Pancreas (tissue), 10 donors: ENCODE measurements at regions not wholly inside any gene's neighbourhood (a gene's known extent, or its start where the extent isn't known, plus 50 kb on each side); places are given as distances from the start of the nearest gene placed in this dataset.
A peak's percentile ranks its signal among the peaks of the same experiment; 100 is the strongest.

Source experiments
- ATAC-seq, 4 donors: fragments of 200-7000 bp; cut with Tn5 transposase; one replicate each; pipeline versions ENCODE4 v1.8.0 to v1.9.1; 2020; ENCODE audit warnings: mild to moderate bottlenecking in 4 of 4, moderate library complexity in 4 of 4
- DNase-seq, 6 donors: peaks; one replicate each; pipeline ENCODE4 v3.0.0-alpha.2; 2020
- FAIRE-seq: peaks from 2 replicates; lab custom pipeline; 2012; peaks lifted over from hg19 to GRCh38; lab: Jason Lieb, UNC
- H3K27ac ChIP-seq, 4 donors: fragments of 200-600 bp; sonication (generic); 1 replicate in 3 of 4; 2 replicates in 1 of 4; pipeline versions ENCODE4 v1.5.0 to v1.8.0; 2020
- H3K27me3 ChIP-seq, 4 donors: fragments of 200-600 bp; one replicate each; pipeline ENCODE4 v1.8.0; 2021
- H3K36me3 ChIP-seq, 3 donors: fragments of 200-600 bp; sonication (generic) in 1 of 3; one replicate each; pipeline versions ENCODE4 v1.5.0 to v1.8.0; 2020 to 2021
- H3K4me1 ChIP-seq, 3 donors: fragments of 200-600 bp; one replicate each; pipeline ENCODE4 v1.8.0; 2021
- H3K4me3 ChIP-seq, 4 donors: fragments of 200-600 bp; sonication (generic) in 2 of 4; one replicate each; pipeline versions ENCODE4 v1.5.0 to v1.8.0; 2020 to 2021
- H3K9me3 ChIP-seq, 4 donors: fragments of 200-600 bp; one replicate each; pipeline ENCODE4 v1.8.0; 2021
- WGBS, 2 donors: extraction: QIAGEN DNeasy Blood & Tissue Kit; methylation state at CpG; one replicate each; pipeline ENCODE4 v1.1.7; 2013; 5-methylcytosine and 5-hydroxymethylcytosine counted together
- intact Hi-C, 3 donors: fragments of 100-400 bp; cut with DNase I; formaldehyde crosslinking; loops; one replicate each; pipeline versions ENCODE4 v1.11.1 to v1.14.2; 2022
- TF ChIP-seq, protein P1 (sequence below), 4 donors: fragments of 200-600 bp; sonication (generic) in 3 of 4; IDR thresholded peaks; one replicate each; pipeline versions ENCODE4 v1.5.0 to v1.8.0; 2021; ENCODE audit warnings: antibody characterized with exemption in 4 of 4
- donor health status: healthy with polysubstance abuse.
- donor health status: DM: no; HTN: no; CAD: no; lungs with moderate emphysema.
- donor health status: DM: no; HTN: no; CAD: no.
- donor health status: control.
- donor health status: control.
- donor health status: Bipolar disorder and iron deficiency.
- donor health status: DM: yes; HTN: yes; CAD: no.
- donor health status: DM: no; HTN: no; CAD: no.
- donor health status: DM: no; HTN: no; CAD: no.
- donor health status: DM: yes; HTN: yes; CAD: no.

DNA sequence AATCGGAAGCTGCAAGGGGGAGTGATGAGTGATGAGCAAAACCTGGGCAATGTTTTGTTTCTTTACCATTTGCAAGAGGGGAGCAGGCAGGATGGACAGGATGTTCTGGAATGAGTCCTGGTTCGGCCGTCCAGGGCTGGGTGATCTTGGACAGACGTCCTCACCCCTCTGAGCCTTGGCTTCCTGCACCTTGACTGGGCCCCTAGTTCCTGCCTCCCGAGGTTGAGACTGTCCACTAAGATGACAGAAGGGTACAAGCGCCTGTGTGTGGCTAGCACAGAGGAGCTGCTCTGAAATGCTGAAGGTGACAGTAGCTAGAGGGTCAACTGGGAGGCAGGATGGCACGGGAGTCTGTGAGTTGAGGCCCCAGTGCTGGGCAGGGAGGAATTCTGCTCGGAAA is 306.2 kb downstream of the MN1 start:
- ATAC-seq (no peak), DNase-seq (peak in 1 of 6 donors; percentile 19), FAIRE-seq (no peak)
- no peak overlapping the region for H3K4me3 ChIP-seq
- H3K27me3 ChIP-seq, result no peaks in the 10 kb centered on the region
- H3K4me1 ChIP-seq, result no peaks in the 10 kb centered on the region
- no peaks in the 10 kb centered on the region for H3K9me3 ChIP-seq
- whole genome bisulfite sequencing, 2 donors, result 85 to 91% methylated on average over 8 of the region's 8 CpGs
- TF ChIP-seq, protein P1, sequence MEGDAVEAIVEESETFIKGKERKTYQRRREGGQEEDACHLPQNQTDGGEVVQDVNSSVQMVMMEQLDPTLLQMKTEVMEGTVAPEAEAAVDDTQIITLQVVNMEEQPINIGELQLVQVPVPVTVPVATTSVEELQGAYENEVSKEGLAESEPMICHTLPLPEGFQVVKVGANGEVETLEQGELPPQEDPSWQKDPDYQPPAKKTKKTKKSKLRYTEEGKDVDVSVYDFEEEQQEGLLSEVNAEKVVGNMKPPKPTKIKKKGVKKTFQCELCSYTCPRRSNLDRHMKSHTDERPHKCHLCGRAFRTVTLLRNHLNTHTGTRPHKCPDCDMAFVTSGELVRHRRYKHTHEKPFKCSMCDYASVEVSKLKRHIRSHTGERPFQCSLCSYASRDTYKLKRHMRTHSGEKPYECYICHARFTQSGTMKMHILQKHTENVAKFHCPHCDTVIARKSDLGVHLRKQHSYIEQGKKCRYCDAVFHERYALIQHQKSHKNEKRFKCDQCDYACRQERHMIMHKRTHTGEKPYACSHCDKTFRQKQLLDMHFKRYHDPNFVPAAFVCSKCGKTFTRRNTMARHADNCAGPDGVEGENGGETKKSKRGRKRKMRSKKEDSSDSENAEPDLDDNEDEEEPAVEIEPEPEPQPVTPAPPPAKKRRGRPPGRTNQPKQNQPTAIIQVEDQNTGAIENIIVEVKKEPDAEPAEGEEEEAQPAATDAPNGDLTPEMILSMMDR (IDR thresholded peaks at IDR 0.05), result no peak
- no peaks in the 10 kb centered on the region for H3K36me3 ChIP-seq
- H3K27ac ChIP-seq, result no peak overlapping the region
- intact Hi-C loops, result no loop called here

DNA sequence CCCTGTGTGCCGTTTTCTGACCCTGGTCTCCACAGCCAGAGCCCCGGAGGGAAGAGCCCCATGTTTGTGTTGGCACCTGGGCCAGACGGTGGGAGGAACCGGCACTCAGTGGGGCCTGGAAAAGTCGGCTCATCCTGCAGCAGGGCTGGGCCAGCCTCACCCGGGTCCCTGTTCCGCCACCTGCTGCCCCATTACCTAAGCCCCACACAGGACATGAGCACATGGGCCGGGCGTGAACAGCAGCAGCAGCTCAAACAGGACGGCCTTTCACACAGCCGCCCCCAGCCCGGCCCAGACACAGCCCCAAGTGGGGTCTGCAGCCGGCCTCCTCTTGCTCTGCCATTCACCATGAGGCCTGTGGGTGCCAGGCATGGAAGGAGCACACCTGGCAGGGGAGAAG is 302.4 kb downstream of the MN1 start:
- DNase-seq (no peak), FAIRE-seq (no peak), ATAC-seq (no peak)
- no peak overlapping the region for H3K27ac ChIP-seq
- intact Hi-C loops, result no loop called here
- TF ChIP-seq, protein P1 (IDR thresholded peaks at IDR 0.05), result no peak
- H3K9me3 ChIP-seq, result no peaks in the 10 kb centered on the region
- no peak overlapping the region for H3K4me3 ChIP-seq
- 76 to 78% methylated on average over 13 of the region's 13 CpGs for WGBS, 2 donors
- no peaks in the 10 kb centered on the region for H3K36me3 ChIP-seq
- no peaks in the 10 kb centered on the region for H3K4me1 ChIP-seq
- H3K27me3 ChIP-seq, result no peaks in the 10 kb centered on the region

DNA sequence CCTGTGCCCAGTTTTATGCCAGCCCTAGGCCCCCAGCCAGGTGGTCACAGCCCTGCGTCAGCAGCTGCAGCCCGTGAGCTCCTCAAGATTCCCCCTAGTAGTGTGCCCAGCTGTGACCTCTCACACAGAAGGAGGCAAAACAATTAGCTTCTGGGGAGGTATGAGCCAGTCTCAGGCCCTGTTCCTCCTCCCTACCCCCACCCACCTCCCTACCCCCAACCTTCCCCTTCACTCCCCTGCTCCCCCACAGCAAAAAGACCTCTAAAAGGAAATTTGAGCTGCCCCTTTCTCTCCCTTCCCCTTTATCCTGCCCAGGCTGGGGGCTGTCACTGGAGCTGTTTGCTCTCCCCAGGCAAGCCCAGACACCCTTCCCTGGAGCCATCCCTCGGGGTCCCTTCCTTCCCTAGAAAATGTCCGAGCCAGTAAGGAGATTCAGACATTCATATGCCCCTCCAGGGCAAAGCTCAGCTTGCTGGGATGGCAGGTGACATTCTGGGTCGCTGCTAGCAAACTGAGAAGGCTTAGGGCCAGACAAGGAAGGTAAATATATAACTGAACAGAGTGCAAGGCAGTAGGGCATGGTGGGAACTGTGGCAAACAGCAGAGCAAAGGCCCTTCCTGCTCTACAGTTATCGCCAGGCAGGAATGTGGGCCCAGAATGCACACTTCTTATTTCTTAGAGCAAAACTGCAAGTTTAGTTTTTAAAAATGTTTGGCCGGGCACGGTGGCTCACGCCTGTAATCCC is 300.2 kb downstream of the MN1 start:
- Histone ChIP-seq H3K27ac (peak overlapping the region in 1 of 4 donors; percentile 41), H3K36me3 (no peaks in the 10 kb centered on the region), H3K9me3 (no peaks in the 10 kb centered on the region), H3K4me1 (no peaks in the 10 kb centered on the region), H3K27me3 (no peaks in the 10 kb centered on the region), H3K4me3 (no peak overlapping the region)
- ATAC-seq (peak; percentile 76 to 83 (median 78)), FAIRE-seq (no peak), DNase-seq (peak in 4 of 6 donors; percentile 38 to 64 (median 52))
- TF ChIP-seq, protein P1 (IDR thresholded peaks at IDR 0.05), result no peak
- intact Hi-C loops, result no loop called here
- WGBS, 2 donors, result 62 to 64% methylated on average over 9 of the region's 9 CpGs

DNA sequence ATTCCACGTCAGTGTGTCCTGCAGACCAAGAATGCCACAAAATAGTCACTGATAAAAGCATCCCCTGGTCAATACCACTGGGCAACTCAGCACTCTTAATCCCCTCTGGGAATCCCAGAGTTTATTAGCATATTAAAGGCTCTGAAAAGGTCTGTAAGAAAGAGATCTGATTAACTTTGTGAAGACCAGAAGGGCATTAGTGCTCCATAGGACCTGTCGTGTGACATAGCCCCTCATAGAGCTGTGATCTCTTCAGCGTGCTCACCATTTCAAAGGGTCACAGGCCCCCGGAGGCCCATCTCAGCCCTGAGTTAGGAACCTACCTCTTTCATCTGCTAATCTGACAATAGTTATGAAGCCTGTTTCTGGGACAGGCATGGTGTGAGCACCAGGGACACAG is 299.2 kb downstream of the MN1 start:
- Histone ChIP-seq H3K36me3 (no peaks in the 10 kb centered on the region), H3K4me3 (no peak overlapping the region), H3K9me3 (no peaks in the 10 kb centered on the region), H3K4me1 (no peaks in the 10 kb centered on the region), H3K27ac (no peak overlapping the region), H3K27me3 (no peaks in the 10 kb centered on the region)
- WGBS, 2 donors, result 91 to 97% methylated on average over 4 of the region's 4 CpGs
- TF ChIP-seq, protein P1 (IDR thresholded peaks at IDR 0.05), result no peak
- ATAC-seq (no peak), DNase-seq (no peak), FAIRE-seq (no peak)
- intact Hi-C loops, result no loop called here
